SU-DHL-6 (cell line): ENCODE measurements at regions not wholly inside any gene's neighbourhood (a gene's known extent, or its start where the extent isn't known, plus 50 kb on each side); places are given as distances from the start of the nearest gene placed in this dataset.

Experiments used
- H2AFZ ChIP-seq: fragments of 200-600 bp; sonication (generic); 2 replicates; pipeline ENCODE4 v1.6.1; 2014; ENCODE audit warnings: low read depth, mild to moderate bottlenecking, moderate library complexity, mixed read lengths, antibody characterized with exemption, low read length; ENCODE audit not compliant: severe bottlenecking
- H3F3A ChIP-seq: fragments of 200-600 bp; shearing (Covaris generic); 2 replicates; pipeline ENCODE4 v1.6.0; 2016; ENCODE audit warnings: antibody characterized with exemption, mild to moderate bottlenecking; ENCODE audit not compliant: insufficient read depth
- H3K27ac ChIP-seq: fragments of 200-600 bp; sonication (generic); 2 replicates; pipeline ENCODE4 v1.5.1; 2016; ENCODE audit warnings: low read depth, mild to moderate bottlenecking, low read length, moderate library complexity, mixed read lengths
- H3K27me3 ChIP-seq: fragments of 200-600 bp; sonication (generic), shearing (Covaris generic); 2 replicates; pipeline ENCODE4 v1.6.0; 2014; ENCODE audit warnings: mild to moderate bottlenecking, low read length
- H3K36me3 ChIP-seq: fragments of 200-600 bp; sonication (generic); 2 replicates; pipeline ENCODE4 v1.6.1; 2014; ENCODE audit warnings: mild to moderate bottlenecking, low read length, mixed read lengths
- H3K4me2 ChIP-seq: fragments of 300-600, 200-600 bp; shearing (Covaris generic), sonication (generic); 2 replicates; pipeline ENCODE4 v1.6.0; 2014; ENCODE audit warnings: low read length, low read depth, mild to moderate bottlenecking; ENCODE audit not compliant: poor library complexity, severe bottlenecking
- H3K4me3 ChIP-seq: fragments of 200-600 bp; sonication (generic); 2 replicates; pipeline ENCODE4 v1.5.1; 2014; ENCODE audit warnings: antibody characterized with exemption, low read length, mild to moderate bottlenecking, mixed read lengths; ENCODE audit not compliant: insufficient read depth, poor library complexity, severe bottlenecking
- H3K79me2 ChIP-seq: fragments of 200-600 bp; sonication (generic); 2 replicates; pipeline ENCODE4 v1.6.1; 2014; ENCODE audit warnings: mild to moderate bottlenecking, low read length, moderate library complexity; ENCODE audit not compliant: insufficient read depth
- H3K9ac ChIP-seq: fragments of 200-600 bp; sonication (generic); 2 replicates; pipeline ENCODE4 v1.7.0; 2014; ENCODE audit warnings: mild to moderate bottlenecking, low read length
- H3K9me2 ChIP-seq: fragments of 200-600 bp; sonication (generic); replicated peaks from 2 replicates; pipeline ENCODE4 v1.6.1; 2014; ENCODE audit warnings: low read length; ENCODE audit not compliant: insufficient read depth
- H3K9me3 ChIP-seq: fragments of 200-600 bp; sonication (generic); 2 replicates; pipeline ENCODE4 v1.6.1; 2014; ENCODE audit warnings: low read length, mixed read lengths; ENCODE audit not compliant: insufficient read depth
- H4K20me1 ChIP-seq: fragments of 200-600 bp; sonication (generic); 2 replicates; pipeline ENCODE4 v1.6.1; 2014; ENCODE audit warnings: low read depth, mild to moderate bottlenecking, antibody characterized with exemption, low read length, moderate library complexity, mixed read lengths
- CTCF ChIP-seq: fragments of 200-600 bp; sonication (generic); IDR thresholded peaks from one replicate; pipeline ENCODE4 v1.5.1; 2017; ENCODE audit warnings: antibody characterized with exemption, mild to moderate bottlenecking, low read length, moderate library complexity; ENCODE audit not compliant: insufficient read depth, poor library complexity, severe bottlenecking
- EZH2phosphoT487 ChIP-seq: fragments of 200-600 bp; sonication (generic), shearing (Covaris generic); conservative IDR thresholded peaks from 2 replicates; pipeline ENCODE4 v1.6.1; 2018; ENCODE audit warnings: mild to moderate bottlenecking, antibody characterized with exemption, low read length, moderate library complexity, mixed read lengths

GRCh38 chr10:90982406-90983008, 61.6 kb upstream of the ANKRD1 start:
- Histone ChIP-seq H3F3A (no peaks in the 10 kb centered on the region), H4K20me1 (no peaks in the 10 kb centered on the region), H3K9ac (no peak overlapping the region), H3K36me3 (no peaks in the 10 kb centered on the region), H3K9me2 (no peaks in the 10 kb centered on the region), H3K4me3 (no peak overlapping the region), H3K9me3 (no peaks in the 10 kb centered on the region), H3K27me3 (no peaks in the 10 kb centered on the region), H3K79me2 (no peaks in the 10 kb centered on the region), H2AFZ (no peak overlapping the region), H3K27ac (no peak overlapping the region), H3K4me2 (no peak overlapping the region)
- no peak for TF ChIP-seq EZH2phosphoT487
- TF ChIP-seq CTCF = no peak

- Histone ChIP-seq H3K4me2 (no peak overlapping the region), H3K9me2 (no peaks in the 10 kb centered on the region), H3K9me3 (no peaks in the 10 kb centered on the region), H3K27me3 (no peaks in the 10 kb centered on the region), H3K79me2 (no peaks in the 10 kb centered on the region), H3K27ac (no peak overlapping the region), H3K9ac (no peak overlapping the region), H3F3A (no peaks in the 10 kb centered on the region), H2AFZ (no peak overlapping the region), H4K20me1 (no peaks in the 10 kb centered on the region), H3K4me3 (no peak overlapping the region), H3K36me3 (no peaks in the 10 kb centered on the region)
- no peak for TF ChIP-seq CTCF
- no peak for TF ChIP-seq EZH2phosphoT487
Measured at GRCh38 chr10:90983914-90984549, 63.1 kb upstream of the ANKRD1 start.

- Histone ChIP-seq H3F3A (no peaks in the 10 kb centered on the region), H3K9ac (no peak overlapping the region), H3K27me3 (no peaks in the 10 kb centered on the region), H3K9me3 (no peaks in the 10 kb centered on the region), H4K20me1 (no peaks in the 10 kb centered on the region), H3K36me3 (no peaks in the 10 kb centered on the region), H3K4me3 (no peak overlapping the region), H3K4me2 (no peak overlapping the region), H3K27ac (no peak overlapping the region), H2AFZ (no peak overlapping the region), H3K79me2 (no peaks in the 10 kb centered on the region), H3K9me2 (no peaks in the 10 kb centered on the region)
- no peak for TF ChIP-seq CTCF
- no peak for TF ChIP-seq EZH2phosphoT487
Measured at GRCh38 chr10:90984898-90985297, 64.0 kb upstream of the ANKRD1 start.
